Ectodermal cell (in vitro differentiated cells): ENCODE measurements at regions not wholly inside any gene's neighbourhood (a gene's known extent, or its start where the extent isn't known, plus 50 kb on each side); places are given as distances from the start of the nearest gene placed in this dataset.

ENCODE experiments used
- H3K27ac ChIP-seq: 2 replicates; pipeline ENCODE4 v1.7.0; 2013; ENCODE audit warnings: mild to moderate bottlenecking, low read depth, low read length; ENCODE audit not compliant: insufficient read depth, poor library complexity, severe bottlenecking
- H3K27me3 ChIP-seq: 2 replicates; pipeline ENCODE4 v1.7.0; 2013; ENCODE audit warnings: mild to moderate bottlenecking, low read length; ENCODE audit not compliant: insufficient read depth, control insufficient read depth, poor library complexity, severe bottlenecking
- H3K36me3 ChIP-seq: one replicate; pipeline ENCODE4 v1.7.0; 2013; ENCODE audit warnings: low read length; ENCODE audit not compliant: control insufficient read depth, insufficient read depth
- H3K4me1 ChIP-seq: one replicate; pipeline ENCODE4 v1.7.0; 2013; ENCODE audit warnings: low read length; ENCODE audit not compliant: control insufficient read depth, insufficient read depth
- H3K4me3 ChIP-seq: 2 replicates; pipeline ENCODE4 v1.7.0; 2013; ENCODE audit warnings: low read depth, low read length, control low read depth; ENCODE audit not compliant: insufficient read depth
- H3K9me3 ChIP-seq: 2 replicates; pipeline ENCODE4 v1.7.0; 2013; ENCODE audit warnings: mild to moderate bottlenecking, low read length, moderate library complexity; ENCODE audit not compliant: control insufficient read depth
- WGBS, 2 experiments: methylation state at CpG; one replicate each; pipeline ENCODE4 v1.1.7; 2013; ENCODE audit warnings: missing lambda C conversion rate in 2 of 2; 5-methylcytosine and 5-hydroxymethylcytosine counted together

DNA sequence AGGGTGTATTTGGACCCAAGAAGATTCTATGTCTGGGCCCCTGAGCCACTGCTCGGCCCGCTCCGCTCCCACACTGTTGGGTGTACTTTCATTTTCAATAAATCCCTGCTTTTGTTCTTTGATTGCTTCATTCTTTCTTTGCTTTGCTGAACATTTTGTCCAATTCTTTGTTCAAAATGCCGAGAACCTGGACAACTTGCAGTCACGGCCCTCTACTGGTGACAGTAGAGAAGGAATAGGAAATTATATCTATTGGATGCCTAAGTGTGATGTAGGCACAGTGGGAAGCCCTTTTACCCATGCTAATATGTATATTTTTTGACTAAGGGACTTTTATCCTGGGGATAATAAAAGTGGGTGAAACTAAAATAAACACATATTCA, 340.8 kb downstream of the LRRC3B start:
- Histone ChIP-seq H3K9me3 (no peaks in the 10 kb centered on the region), H3K27ac (no peak overlapping the region), H3K36me3 (no peaks in the 10 kb centered on the region), H3K27me3 (no peaks in the 10 kb centered on the region), H3K4me1 (no peaks in the 10 kb centered on the region), H3K4me3 (no peak overlapping the region)
- 92 to 95% methylated on average over 5 of the region's 5 CpGs for WGBS, 2 experiments

DNA sequence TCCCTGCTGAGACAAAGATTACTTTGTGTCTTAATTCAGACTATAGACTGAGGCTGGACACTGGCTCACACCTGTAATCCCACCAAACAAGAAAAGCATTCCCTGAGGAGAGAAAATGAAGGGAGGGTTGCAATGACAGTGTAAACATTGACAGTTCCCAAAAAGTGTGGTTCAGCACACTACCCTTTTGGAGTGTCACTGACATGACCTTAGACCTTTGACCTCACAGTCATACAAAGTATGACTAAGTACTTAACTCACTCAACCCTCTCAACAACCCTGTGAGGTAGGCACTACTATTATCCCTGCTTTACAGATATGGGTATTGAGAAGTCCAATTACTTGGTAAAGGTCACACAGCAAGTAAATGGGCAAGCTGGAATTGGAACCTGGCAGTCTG, 341.7 kb downstream of the LRRC3B start:
- H3K4me3 ChIP-seq: no peak overlapping the region
- no peaks in the 10 kb centered on the region for H3K4me1 ChIP-seq
- H3K9me3 ChIP-seq: no peaks in the 10 kb centered on the region
- no peaks in the 10 kb centered on the region for H3K27me3 ChIP-seq
- H3K36me3 ChIP-seq: no peaks in the 10 kb centered on the region
- H3K27ac ChIP-seq: no peak overlapping the region

- no peaks in the 10 kb centered on the region for H3K27me3 ChIP-seq
- H3K27ac ChIP-seq: no peak overlapping the region
- no peak overlapping the region for H3K4me3 ChIP-seq
- no peaks in the 10 kb centered on the region for H3K36me3 ChIP-seq
- H3K9me3 ChIP-seq: no peaks in the 10 kb centered on the region
- WGBS, 2 experiments: 84 to 100% methylated on average over 1 of the region's 2 CpGs
- no peaks in the 10 kb centered on the region for H3K4me1 ChIP-seq
These were observed 342.3 kb downstream of the LRRC3B start for GRCh38 chr3:26964836-26965235.

GRCh38 chr3:26967501-26967900, 344.9 kb downstream of the LRRC3B start:
- Histone ChIP-seq H3K36me3 (no peaks in the 10 kb centered on the region), H3K9me3 (no peaks in the 10 kb centered on the region), H3K27me3 (no peaks in the 10 kb centered on the region), H3K4me3 (no peak overlapping the region), H3K27ac (no peak overlapping the region), H3K4me1 (no peaks in the 10 kb centered on the region)
- WGBS, 2 experiments: 86 to 100% methylated on average over 1 of the region's 1 CpG

- no peaks in the 10 kb centered on the region for H3K4me1 ChIP-seq
- no peak overlapping the region for H3K4me3 ChIP-seq
- H3K9me3 ChIP-seq: no peaks in the 10 kb centered on the region
- no peak overlapping the region for H3K27ac ChIP-seq
- H3K36me3 ChIP-seq: no peaks in the 10 kb centered on the region
- no peaks in the 10 kb centered on the region for H3K27me3 ChIP-seq
- 69 to 75% methylated on average over 4 of the region's 4 CpGs for WGBS, 2 experiments
These were observed 362.1 kb downstream of the LRRC3B start for GRCh38 chr3:26984416-26985390.

GRCh38 chr3:26989037-26989436, 366.5 kb downstream of the LRRC3B start:
- Histone ChIP-seq H3K27ac (no peak overlapping the region), H3K4me1 (no peaks in the 10 kb centered on the region), H3K9me3 (no peaks in the 10 kb centered on the region), H3K4me3 (no peak overlapping the region), H3K36me3 (no peaks in the 10 kb centered on the region), H3K27me3 (no peaks in the 10 kb centered on the region)
- WGBS, 2 experiments: 86 to 95% methylated on average over 1 of the region's 1 CpG

DNA sequence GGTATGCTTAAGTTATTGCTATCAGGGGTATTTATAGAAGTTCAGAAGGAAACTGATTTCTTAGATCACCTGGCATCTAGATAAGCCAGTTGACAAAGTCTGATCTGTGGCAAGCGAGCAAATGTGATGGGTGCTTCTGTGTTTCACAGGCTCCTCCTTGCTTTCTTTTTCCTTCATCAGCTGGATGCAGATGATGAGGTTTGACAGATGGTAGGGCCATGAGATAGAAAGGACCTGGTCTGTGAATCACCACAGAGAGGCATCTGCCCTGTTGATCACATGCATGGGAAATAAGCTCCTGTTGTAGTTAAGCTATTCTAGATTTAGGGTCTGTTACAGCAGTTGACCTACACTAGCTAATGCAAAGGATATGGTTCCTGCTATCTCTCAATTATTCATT, 372.0 kb downstream of the NEK10 start:
- H3K27ac ChIP-seq: no peak overlapping the region
- no peaks in the 10 kb centered on the region for H3K9me3 ChIP-seq
- WGBS, 2 experiments: 97 to 100% methylated on average over 1 of the region's 1 CpG
- no peak overlapping the region for H3K4me3 ChIP-seq
- H3K36me3 ChIP-seq: no peaks in the 10 kb centered on the region
- H3K4me1 ChIP-seq: no peaks in the 10 kb centered on the region
- no peaks in the 10 kb centered on the region for H3K27me3 ChIP-seq

GRCh38 chr3:27010834-27011233, 358.3 kb downstream of the NEK10 start:
- 82 to 87% methylated on average over 1 of the region's 1 CpG for WGBS, 2 experiments
- H3K27ac ChIP-seq: no peak overlapping the region

GRCh38 chr3:27022096-27022761, 347.0 kb downstream of the NEK10 start:
- WGBS, 2 experiments: 76 to 79% methylated on average over 5 of the region's 5 CpGs
- Histone ChIP-seq H3K36me3 (no peaks in the 10 kb centered on the region), H3K27me3 (no peaks in the 10 kb centered on the region), H3K27ac (no peak overlapping the region), H3K4me3 (no peak overlapping the region), H3K4me1 (no peaks in the 10 kb centered on the region), H3K9me3 (no peaks in the 10 kb centered on the region)

More at GRCh38 chr3:27010834-27011233, 358.3 kb downstream of the NEK10 start:
- Histone ChIP-seq H3K27me3 (no peaks in the 10 kb centered on the region), H3K4me3 (no peak overlapping the region), H3K9me3 (no peaks in the 10 kb centered on the region), H3K36me3 (no peaks in the 10 kb centered on the region), H3K4me1 (no peaks in the 10 kb centered on the region)

GRCh38 chr3:27024493-27024892, 344.7 kb downstream of the NEK10 start:
- Histone ChIP-seq H3K27me3 (no peaks in the 10 kb centered on the region), H3K27ac (no peak overlapping the region), H3K36me3 (no peaks in the 10 kb centered on the region), H3K4me3 (no peak overlapping the region), H3K4me1 (no peaks in the 10 kb centered on the region), H3K9me3 (no peaks in the 10 kb centered on the region)
- no CpG with 5 or more reads among the region's 1 CpG for WGBS, 2 experiments
